ENCODE measurements at regions not wholly inside any gene's neighbourhood (a gene's known extent, or its start where the extent isn't known, plus 50 kb on each side); places are given as distances from the start of the nearest gene placed in this dataset.

DNA sequence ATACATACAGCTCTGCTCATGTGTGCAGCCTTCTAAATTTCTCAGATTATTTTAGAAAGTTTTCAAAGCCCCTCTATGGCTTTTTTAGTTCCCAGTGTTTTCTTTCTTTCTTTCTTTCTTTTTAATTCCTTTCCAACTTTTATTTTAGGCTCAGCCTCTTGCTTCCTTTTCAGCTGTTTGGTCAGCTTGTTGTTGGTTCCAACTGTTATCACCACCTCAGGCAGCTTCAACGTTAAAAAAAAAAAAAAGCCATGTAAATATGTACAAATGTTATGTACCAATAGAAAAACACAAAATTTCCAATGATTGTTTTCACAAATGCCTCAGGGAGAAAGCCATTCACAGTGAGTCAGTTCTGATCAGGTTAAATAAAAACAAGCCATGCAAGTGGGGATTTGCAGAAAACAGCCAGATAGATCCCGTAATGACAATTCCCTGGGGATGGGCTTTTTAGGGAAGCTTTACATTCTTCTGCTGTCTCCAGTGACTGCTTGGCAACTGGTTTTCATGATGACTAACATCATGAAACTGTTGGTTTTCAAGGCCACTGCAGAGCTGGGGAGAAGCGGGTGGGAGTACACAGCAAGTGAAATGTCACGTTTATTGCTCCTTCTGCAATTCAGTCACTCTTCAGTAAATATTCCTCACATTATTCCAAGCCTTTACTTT, 908.4 kb downstream of the EPHA3 start:
- TF ChIP-seq, protein P1, sequence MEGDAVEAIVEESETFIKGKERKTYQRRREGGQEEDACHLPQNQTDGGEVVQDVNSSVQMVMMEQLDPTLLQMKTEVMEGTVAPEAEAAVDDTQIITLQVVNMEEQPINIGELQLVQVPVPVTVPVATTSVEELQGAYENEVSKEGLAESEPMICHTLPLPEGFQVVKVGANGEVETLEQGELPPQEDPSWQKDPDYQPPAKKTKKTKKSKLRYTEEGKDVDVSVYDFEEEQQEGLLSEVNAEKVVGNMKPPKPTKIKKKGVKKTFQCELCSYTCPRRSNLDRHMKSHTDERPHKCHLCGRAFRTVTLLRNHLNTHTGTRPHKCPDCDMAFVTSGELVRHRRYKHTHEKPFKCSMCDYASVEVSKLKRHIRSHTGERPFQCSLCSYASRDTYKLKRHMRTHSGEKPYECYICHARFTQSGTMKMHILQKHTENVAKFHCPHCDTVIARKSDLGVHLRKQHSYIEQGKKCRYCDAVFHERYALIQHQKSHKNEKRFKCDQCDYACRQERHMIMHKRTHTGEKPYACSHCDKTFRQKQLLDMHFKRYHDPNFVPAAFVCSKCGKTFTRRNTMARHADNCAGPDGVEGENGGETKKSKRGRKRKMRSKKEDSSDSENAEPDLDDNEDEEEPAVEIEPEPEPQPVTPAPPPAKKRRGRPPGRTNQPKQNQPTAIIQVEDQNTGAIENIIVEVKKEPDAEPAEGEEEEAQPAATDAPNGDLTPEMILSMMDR (conservative IDR thresholded peaks at IDR 0.05): no peak
- no peak for TF ChIP-seq EZH2 (IDR thresholded peaks at IDR 0.05; ENCODE audit: low read depth)
